ENCODE measurements at regions not wholly inside any gene's neighbourhood (a gene's known extent, or its start where the extent isn't known, plus 50 kb on each side); places are given as distances from the start of the nearest gene placed in this dataset.

GRCh38 chr6:4464638-4465037, 311.6 kb upstream of the CDYL start:
- no peak overlapping the region for H3K4me3 ChIP-seq
- Mint-ChIP-seq H3K9me3 (no peaks in the 10 kb centered on the region; the same call in 2 of the 3 replicates), H3K27me3 (ENCODE audit: insufficient read depth, low read depth, poor library complexity) (no peaks in the 10 kb centered on the region), H3K27ac (no peak overlapping the region), H3K36me3 (ENCODE audit: low read depth) (no peaks in the 10 kb centered on the region), H3K4me1 (peaks cover 8% of the 10 kb centered on the region; the same call in 2 of the 3 replicates), H3K4me3 (no peak overlapping the region)
- H3K36me3 ChIP-seq (ENCODE audit: insufficient read depth) = no peaks in the 10 kb centered on the region
- H3K9me2 ChIP-seq (ENCODE audit: insufficient read depth) = peaks cover 3% of the 10 kb centered on the region
- ATAC-seq (no peak), DNase-seq (ENCODE audit: low spot score) (no peak)
- no peaks in the 10 kb centered on the region for H3K79me2 ChIP-seq (replicated peaks; ENCODE audit: insufficient read depth)
- no peak overlapping the region for H3K4me2 ChIP-seq
- H4K20me1 ChIP-seq (replicated peaks; ENCODE audit: insufficient read depth) = no peaks in the 10 kb centered on the region
- H3K4me1 ChIP-seq (ENCODE audit: insufficient read depth) = no peaks in the 10 kb centered on the region
- no peaks in the 10 kb centered on the region for H3F3A ChIP-seq (replicated peaks; ENCODE audit: low read depth)
- no peaks in the 10 kb centered on the region for H3K27me3 ChIP-seq (ENCODE audit: insufficient read depth)
- H3K27ac ChIP-seq (ENCODE audit: low read depth) = no peak overlapping the region
- no peak overlapping the region for H2AFZ ChIP-seq
- TF ChIP-seq, protein P1, sequence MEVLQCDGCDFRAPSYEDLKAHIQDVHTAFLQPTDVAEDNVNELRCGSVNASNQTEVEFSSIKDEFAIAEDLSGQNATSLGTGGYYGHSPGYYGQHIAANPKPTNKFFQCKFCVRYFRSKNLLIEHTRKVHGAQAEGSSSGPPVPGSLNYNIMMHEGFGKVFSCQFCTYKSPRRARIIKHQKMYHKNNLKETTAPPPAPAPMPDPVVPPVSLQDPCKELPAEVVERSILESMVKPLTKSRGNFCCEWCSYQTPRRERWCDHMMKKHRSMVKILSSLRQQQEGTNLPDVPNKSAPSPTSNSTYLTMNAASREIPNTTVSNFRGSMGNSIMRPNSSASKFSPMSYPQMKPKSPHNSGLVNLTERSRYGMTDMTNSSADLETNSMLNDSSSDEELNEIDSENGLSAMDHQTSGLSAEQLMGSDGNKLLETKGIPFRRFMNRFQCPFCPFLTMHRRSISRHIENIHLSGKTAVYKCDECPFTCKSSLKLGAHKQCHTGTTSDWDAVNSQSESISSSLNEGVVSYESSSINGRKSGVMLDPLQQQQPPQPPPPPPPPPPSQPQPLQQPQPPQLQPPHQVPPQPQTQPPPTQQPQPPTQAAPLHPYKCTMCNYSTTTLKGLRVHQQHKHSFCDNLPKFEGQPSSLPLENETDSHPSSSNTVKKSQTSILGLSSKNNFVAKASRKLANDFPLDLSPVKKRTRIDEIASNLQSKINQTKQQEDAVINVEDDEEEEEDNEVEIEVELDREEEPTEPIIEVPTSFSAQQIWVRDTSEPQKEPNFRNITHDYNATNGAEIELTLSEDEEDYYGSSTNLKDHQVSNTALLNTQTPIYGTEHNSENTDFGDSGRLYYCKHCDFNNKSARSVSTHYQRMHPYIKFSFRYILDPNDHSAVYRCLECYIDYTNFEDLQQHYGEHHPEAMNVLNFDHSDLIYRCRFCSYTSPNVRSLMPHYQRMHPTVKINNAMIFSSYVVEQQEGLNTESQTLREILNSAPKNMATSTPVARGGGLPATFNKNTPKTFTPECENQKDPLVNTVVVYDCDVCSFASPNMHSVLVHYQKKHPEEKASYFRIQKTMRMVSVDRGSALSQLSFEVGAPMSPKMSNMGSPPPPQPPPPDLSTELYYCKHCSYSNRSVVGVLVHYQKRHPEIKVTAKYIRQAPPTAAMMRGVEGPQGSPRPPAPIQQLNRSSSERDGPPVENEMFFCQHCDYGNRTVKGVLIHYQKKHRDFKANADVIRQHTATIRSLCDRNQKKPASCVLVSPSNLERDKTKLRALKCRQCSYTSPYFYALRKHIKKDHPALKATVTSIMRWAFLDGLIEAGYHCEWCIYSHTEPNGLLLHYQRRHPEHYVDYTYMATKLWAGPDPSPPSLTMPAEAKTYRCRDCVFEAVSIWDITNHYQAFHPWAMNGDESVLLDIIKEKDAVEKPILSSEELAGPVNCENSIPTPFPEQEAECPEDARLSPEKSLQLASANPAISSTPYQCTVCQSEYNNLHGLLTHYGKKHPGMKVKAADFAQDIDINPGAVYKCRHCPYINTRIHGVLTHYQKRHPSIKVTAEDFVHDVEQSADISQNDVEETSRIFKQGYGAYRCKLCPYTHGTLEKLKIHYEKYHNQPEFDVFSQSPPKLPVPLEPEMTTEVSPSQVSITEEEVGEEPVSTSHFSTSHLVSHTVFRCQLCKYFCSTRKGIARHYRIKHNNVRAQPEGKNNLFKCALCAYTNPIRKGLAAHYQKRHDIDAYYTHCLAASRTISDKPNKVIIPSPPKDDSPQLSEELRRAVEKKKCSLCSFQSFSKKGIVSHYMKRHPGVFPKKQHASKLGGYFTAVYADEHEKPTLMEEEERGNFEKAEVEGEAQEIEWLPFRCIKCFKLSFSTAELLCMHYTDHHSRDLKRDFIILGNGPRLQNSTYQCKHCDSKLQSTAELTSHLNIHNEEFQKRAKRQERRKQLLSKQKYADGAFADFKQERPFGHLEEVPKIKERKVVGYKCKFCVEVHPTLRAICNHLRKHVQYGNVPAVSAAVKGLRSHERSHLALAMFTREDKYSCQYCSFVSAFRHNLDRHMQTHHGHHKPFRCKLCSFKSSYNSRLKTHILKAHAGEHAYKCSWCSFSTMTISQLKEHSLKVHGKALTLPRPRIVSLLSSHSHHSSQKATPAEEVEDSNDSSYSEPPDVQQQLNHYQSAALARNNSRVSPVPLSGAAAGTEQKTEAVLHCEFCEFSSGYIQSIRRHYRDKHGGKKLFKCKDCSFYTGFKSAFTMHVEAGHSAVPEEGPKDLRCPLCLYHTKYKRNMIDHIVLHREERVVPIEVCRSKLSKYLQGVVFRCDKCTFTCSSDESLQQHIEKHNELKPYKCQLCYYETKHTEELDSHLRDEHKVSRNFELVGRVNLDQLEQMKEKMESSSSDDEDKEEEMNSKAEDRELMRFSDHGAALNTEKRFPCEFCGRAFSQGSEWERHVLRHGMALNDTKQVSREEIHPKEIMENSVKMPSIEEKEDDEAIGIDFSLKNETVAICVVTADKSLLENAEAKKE (CRISPR knock-in tag; IDR thresholded peaks at IDR 0.05) = no peak
- TF ChIP-seq EZH2 (IDR thresholded peaks at IDR 0.05; ENCODE audit: low read depth, unreplicated experiment) = no peak
- no peak for TF ChIP-seq STAT1 (IDR thresholded peaks at IDR 0.05; ENCODE audit: unreplicated experiment)
- TF ChIP-seq ZNF331 (CRISPR knock-in tag; IDR thresholded peaks at IDR 0.05; ENCODE audit: low read depth) = no peak
- TF ChIP-seq CREB1 (CRISPR knock-in tag; IDR thresholded peaks at IDR 0.05; ENCODE audit: low read depth) = no peak
- no peak for TF ChIP-seq CTCF (conservative IDR thresholded peaks at IDR 0.05; ENCODE audit: low read depth in 2 of 2)
- no peak for TF ChIP-seq POLR2AphosphoS5 (IDR thresholded peaks at IDR 0.05; ENCODE audit: low read depth)
- TF ChIP-seq NANOG (IDR thresholded peaks at IDR 0.05; ENCODE audit: borderline replicate concordance) = no peak
- TF ChIP-seq JUNB (IDR thresholded peaks at IDR 0.05; ENCODE audit: unreplicated experiment) = no peak
- TF ChIP-seq ZNF114 (CRISPR knock-in tag; IDR thresholded peaks at IDR 0.05) = no peak
- TF ChIP-seq, protein P2, sequence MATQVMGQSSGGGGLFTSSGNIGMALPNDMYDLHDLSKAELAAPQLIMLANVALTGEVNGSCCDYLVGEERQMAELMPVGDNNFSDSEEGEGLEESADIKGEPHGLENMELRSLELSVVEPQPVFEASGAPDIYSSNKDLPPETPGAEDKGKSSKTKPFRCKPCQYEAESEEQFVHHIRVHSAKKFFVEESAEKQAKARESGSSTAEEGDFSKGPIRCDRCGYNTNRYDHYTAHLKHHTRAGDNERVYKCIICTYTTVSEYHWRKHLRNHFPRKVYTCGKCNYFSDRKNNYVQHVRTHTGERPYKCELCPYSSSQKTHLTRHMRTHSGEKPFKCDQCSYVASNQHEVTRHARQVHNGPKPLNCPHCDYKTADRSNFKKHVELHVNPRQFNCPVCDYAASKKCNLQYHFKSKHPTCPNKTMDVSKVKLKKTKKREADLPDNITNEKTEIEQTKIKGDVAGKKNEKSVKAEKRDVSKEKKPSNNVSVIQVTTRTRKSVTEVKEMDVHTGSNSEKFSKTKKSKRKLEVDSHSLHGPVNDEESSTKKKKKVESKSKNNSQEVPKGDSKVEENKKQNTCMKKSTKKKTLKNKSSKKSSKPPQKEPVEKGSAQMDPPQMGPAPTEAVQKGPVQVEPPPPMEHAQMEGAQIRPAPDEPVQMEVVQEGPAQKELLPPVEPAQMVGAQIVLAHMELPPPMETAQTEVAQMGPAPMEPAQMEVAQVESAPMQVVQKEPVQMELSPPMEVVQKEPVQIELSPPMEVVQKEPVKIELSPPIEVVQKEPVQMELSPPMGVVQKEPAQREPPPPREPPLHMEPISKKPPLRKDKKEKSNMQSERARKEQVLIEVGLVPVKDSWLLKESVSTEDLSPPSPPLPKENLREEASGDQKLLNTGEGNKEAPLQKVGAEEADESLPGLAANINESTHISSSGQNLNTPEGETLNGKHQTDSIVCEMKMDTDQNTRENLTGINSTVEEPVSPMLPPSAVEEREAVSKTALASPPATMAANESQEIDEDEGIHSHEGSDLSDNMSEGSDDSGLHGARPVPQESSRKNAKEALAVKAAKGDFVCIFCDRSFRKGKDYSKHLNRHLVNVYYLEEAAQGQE (IDR thresholded peaks at IDR 0.05; ENCODE audit: unreplicated experiment) = no peak
- TF ChIP-seq ETS1 (IDR thresholded peaks at IDR 0.05) = no peak
- no peak for TF ChIP-seq EZH2phosphoT487 (IDR thresholded peaks at IDR 0.05; ENCODE audit: unreplicated experiment)

All from GM23338 (cell line).